Neuron (in vitro differentiated cells): ENCODE measurements at regions not wholly inside any gene's neighbourhood (a gene's known extent, or its start where the extent isn't known, plus 50 kb on each side); places are given as distances from the start of the nearest gene placed in this dataset.
A peak's percentile ranks its signal among the peaks of the same experiment; 100 is the strongest.
"Not testable (repeated sequence)": the region's sequence is repeated elsewhere in the genome, so short reads cannot be mapped to it uniquely, and the experiment has no call there.

Experiments used
- H2AFZ ChIP-seq: one replicate; pipeline ENCODE4 v1.6.1; 2013; ENCODE audit warnings: low read depth, mild to moderate bottlenecking, inconsistent platforms, low read length, moderate library complexity
- H3K27me3 ChIP-seq: one replicate; pipeline ENCODE4 v1.6.1; 2013; ENCODE audit warnings: low read length; ENCODE audit not compliant: insufficient read depth
- H3K36me3 ChIP-seq: one replicate; pipeline ENCODE4 v1.6.1; 2013; ENCODE audit warnings: low read length; ENCODE audit not compliant: insufficient read depth
- H3K4me1 ChIP-seq: one replicate; pipeline ENCODE4 v1.6.1; 2013; ENCODE audit warnings: low read length; ENCODE audit not compliant: insufficient read depth
- H3K4me3 ChIP-seq: 2 replicates; pipeline ENCODE4 v1.5.1; 2013; ENCODE audit warnings: mild to moderate bottlenecking, low read length, moderate library complexity
- H3K9me3 ChIP-seq: one replicate; pipeline ENCODE4 v1.6.1; 2013; ENCODE audit warnings: low read length

- no peaks in the 10 kb centered on the region for H3K36me3 ChIP-seq
- H3K4me3 ChIP-seq = no peak overlapping the region
- H3K27me3 ChIP-seq = no peaks in the 10 kb centered on the region
- no peaks in the 10 kb centered on the region for H3K4me1 ChIP-seq
- H3K9me3 ChIP-seq = no peaks in the 10 kb centered on the region
- no peak overlapping the region for H2AFZ ChIP-seq
Observed at GRCh38 chr1:58065520-58065919, 481.0 kb downstream of the OMA1 start.

GRCh38 chr1:58064166-58064565 is 482.4 kb downstream of the OMA1 start:
- H3K36me3 ChIP-seq = no peaks in the 10 kb centered on the region

GRCh38 chr1:58063095-58063494 is 483.4 kb downstream of the OMA1 start:
- H3K4me1 ChIP-seq = peaks cover 9% of the 10 kb centered on the region

More at GRCh38 chr1:58064166-58064565, 482.4 kb downstream of the OMA1 start:
- H3K4me1 ChIP-seq = peaks cover 9% of the 10 kb centered on the region
- H2AFZ ChIP-seq = no peak overlapping the region
- H3K4me3 ChIP-seq = no peak overlapping the region
- H3K27me3 ChIP-seq = no peaks in the 10 kb centered on the region
- no peaks in the 10 kb centered on the region for H3K9me3 ChIP-seq

DNA sequence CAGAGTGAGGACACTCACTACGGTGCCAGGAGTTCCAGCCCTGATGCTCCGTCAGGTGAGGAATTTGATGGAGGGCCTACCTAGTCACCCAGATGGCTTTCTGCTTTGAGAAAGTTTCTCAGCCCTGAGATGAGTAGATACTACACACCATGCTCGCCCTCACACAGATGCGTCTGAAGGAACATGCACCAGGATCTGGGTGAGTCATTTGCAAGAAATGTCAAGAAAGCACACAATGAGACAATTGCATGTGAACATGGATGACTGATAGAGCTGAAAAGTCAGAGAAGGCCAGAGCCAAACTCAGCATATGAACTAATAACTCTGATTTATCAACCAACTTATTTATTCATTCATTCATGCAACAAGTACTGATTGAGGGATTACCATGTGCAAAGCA is 483.9 kb downstream of the OMA1 start:
- Histone ChIP-seq H3K4me1 (peaks cover 9% of the 10 kb centered on the region), H3K4me3 (no peak overlapping the region), H3K36me3 (no peaks in the 10 kb centered on the region), H2AFZ (no peak overlapping the region), H3K9me3 (no peaks in the 10 kb centered on the region), H3K27me3 (no peaks in the 10 kb centered on the region)

More at GRCh38 chr1:58063095-58063494, 483.4 kb downstream of the OMA1 start:
- no peak overlapping the region for H3K4me3 ChIP-seq
- no peaks in the 10 kb centered on the region for H3K36me3 ChIP-seq
- no peak overlapping the region for H2AFZ ChIP-seq
- H3K9me3 ChIP-seq = no peaks in the 10 kb centered on the region
- H3K27me3 ChIP-seq = no peaks in the 10 kb centered on the region

- no peaks in the 10 kb centered on the region for H3K36me3 ChIP-seq
- no peaks in the 10 kb centered on the region for H3K27me3 ChIP-seq
- no peaks in the 10 kb centered on the region for H3K9me3 ChIP-seq
- no peak overlapping the region for H2AFZ ChIP-seq
- no peak overlapping the region for H3K4me3 ChIP-seq
- peaks cover 9% of the 10 kb centered on the region for H3K4me1 ChIP-seq
Observed at GRCh38 chr1:58060559-58061170, 485.9 kb downstream of the OMA1 start.

- no peak overlapping the region for H3K4me3 ChIP-seq
- no peaks in the 10 kb centered on the region for H3K36me3 ChIP-seq
Observed at GRCh38 chr1:58059789-58060188, 486.7 kb downstream of the OMA1 start.

GRCh38 chr1:58058323-58058722 is 488.2 kb downstream of the OMA1 start:
- Histone ChIP-seq H2AFZ (no peak overlapping the region), H3K4me3 (no peak overlapping the region)

More at GRCh38 chr1:58059789-58060188, 486.7 kb downstream of the OMA1 start:
- Histone ChIP-seq H2AFZ (peak overlapping the region; percentile 3), H3K4me1 (peaks cover 9% of the 10 kb centered on the region), H3K9me3 (no peaks in the 10 kb centered on the region), H3K27me3 (no peaks in the 10 kb centered on the region)

DNA sequence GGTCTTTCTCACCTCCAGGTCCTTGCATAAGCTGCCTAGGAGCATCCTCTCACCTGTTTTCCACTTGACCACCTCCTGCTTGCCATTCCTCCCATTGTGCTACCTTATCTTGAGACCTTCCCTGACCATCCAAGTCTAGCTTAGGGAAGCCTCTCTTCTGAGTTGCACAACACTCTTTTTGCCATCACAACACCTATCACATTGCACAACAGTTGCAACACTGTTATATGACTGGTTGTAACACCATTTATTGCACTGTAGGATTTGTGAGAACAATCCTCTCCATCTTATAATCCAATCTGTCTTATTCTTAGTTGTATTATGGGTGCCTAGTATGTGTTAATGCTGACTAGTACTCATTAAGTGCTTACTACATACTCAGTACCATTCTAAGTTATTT is 488.7 kb downstream of the OMA1 start:
- no peaks in the 10 kb centered on the region for H3K36me3 ChIP-seq
- no peaks in the 10 kb centered on the region for H3K27me3 ChIP-seq
- no peaks in the 10 kb centered on the region for H3K9me3 ChIP-seq
- no peak overlapping the region for H3K4me3 ChIP-seq
- H2AFZ ChIP-seq = no peak overlapping the region
- peaks cover 9% of the 10 kb centered on the region for H3K4me1 ChIP-seq

More at GRCh38 chr1:58058323-58058722, 488.2 kb downstream of the OMA1 start:
- no peaks in the 10 kb centered on the region for H3K27me3 ChIP-seq
- H3K36me3 ChIP-seq = no peaks in the 10 kb centered on the region
- peaks cover 9% of the 10 kb centered on the region for H3K4me1 ChIP-seq
- no peaks in the 10 kb centered on the region for H3K9me3 ChIP-seq

GRCh38 chr1:58051187-58051586 is 495.3 kb downstream of the OMA1 start:
- not testable (repeated sequence) for H3K4me3 ChIP-seq, H2AFZ ChIP-seq, H3K9me3 ChIP-seq, H3K27me3 ChIP-seq, H3K36me3 ChIP-seq, H3K4me1 ChIP-seq

GRCh38 chr1:58047265-58047858 is 499.2 kb downstream of the OMA1 start:
- Histone ChIP-seq H3K4me1 (no peaks in the 10 kb centered on the region), H3K4me3 (no peak overlapping the region), H3K9me3 (no peaks in the 10 kb centered on the region), H3K36me3 (no peaks in the 10 kb centered on the region), H3K27me3 (no peaks in the 10 kb centered on the region), H2AFZ (no peak overlapping the region)

DNA sequence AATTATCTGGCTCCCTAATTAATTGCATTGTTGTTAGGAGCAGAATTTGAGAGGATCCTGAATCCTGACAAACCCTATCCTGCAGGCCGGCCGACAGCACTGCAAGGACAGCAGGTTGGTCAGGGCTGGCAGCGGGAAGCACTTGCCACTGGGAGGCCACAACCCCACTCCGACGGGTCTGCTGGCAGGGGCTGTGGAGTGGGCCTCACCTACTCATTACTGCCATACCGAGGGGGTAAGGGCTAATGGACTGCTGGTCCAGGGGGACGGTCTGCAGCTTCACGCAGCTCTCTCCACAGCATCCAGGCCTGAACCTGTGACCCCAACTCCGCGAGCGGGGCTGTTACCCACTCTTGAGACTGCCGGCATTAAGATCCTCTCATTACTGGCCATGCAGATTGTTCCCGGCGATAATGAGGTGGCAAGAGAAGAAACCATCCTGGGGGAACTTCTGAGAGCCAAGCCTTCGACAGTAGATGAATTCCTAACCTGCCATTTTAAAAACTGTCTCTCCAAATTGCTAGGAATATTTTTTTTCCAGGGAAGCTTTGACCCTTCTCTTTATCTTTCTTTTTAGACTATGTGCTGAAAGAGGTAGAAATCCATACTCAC is 501.3 kb downstream of the OMA1 start:
- Histone ChIP-seq H3K36me3 (no peaks in the 10 kb centered on the region), H3K4me3 (no peak overlapping the region), H3K4me1 (no peaks in the 10 kb centered on the region), H3K9me3 (no peaks in the 10 kb centered on the region), H2AFZ (no peak overlapping the region), H3K27me3 (no peaks in the 10 kb centered on the region)

- H3K9me3 ChIP-seq = no peaks in the 10 kb centered on the region
- H3K36me3 ChIP-seq = no peaks in the 10 kb centered on the region
- no peak overlapping the region for H3K4me3 ChIP-seq
- H3K27me3 ChIP-seq = no peaks in the 10 kb centered on the region
- H2AFZ ChIP-seq = no peak overlapping the region
- no peaks in the 10 kb centered on the region for H3K4me1 ChIP-seq
Observed at GRCh38 chr1:58041621-58042020, 504.9 kb downstream of the OMA1 start.

DNA sequence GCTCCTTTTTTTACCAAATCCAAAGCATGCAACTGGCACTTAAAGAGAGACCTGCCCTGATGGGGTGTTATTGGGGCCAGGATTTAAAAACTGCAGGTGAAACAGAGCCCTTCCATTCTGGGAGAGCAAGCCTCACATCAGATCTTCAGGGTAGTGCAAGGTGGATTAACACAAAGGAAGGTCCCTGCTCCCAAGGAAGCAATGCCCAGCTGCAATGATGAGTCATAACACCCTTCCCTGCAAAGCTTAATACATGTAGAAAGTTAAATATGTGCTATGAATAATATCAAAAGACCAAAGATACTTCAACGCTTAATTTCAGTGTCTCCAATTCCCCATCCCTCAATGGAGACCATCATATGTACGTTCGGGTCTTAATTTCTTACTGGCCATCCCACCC is 508.0 kb downstream of the OMA1 start:
- no peaks in the 10 kb centered on the region for H3K4me1 ChIP-seq
- no peaks in the 10 kb centered on the region for H3K27me3 ChIP-seq
- no peak overlapping the region for H3K4me3 ChIP-seq
- H3K9me3 ChIP-seq = no peaks in the 10 kb centered on the region
- H3K36me3 ChIP-seq = no peaks in the 10 kb centered on the region
- no peak overlapping the region for H2AFZ ChIP-seq
